H1 (cell line): ENCODE measurements at regions not wholly inside any gene's neighbourhood (a gene's known extent, or its start where the extent isn't known, plus 50 kb on each side); places are given as distances from the start of the nearest gene placed in this dataset.

Experiments used
- CTCF ChIA-PET: fragments of 300-600 bp; sonication (Branson Sonifier 250); formaldehyde crosslinking; loops from one replicate; lab custom pipeline; 2021; ENCODE audit not compliant: partially characterized antibody; lab: Charles Lee
- POLR2A ChIA-PET: fragments of 300-600 bp; sonication (Branson Sonifier 250); formaldehyde crosslinking; loops from one replicate; lab custom pipeline; 2021; ENCODE audit warnings: inconsistent platforms; ENCODE audit not compliant: partially characterized antibody; lab: Charles Lee
- DNase-seq, 2 experiments: peaks; one replicate each; pipeline versions ENCODE4 v3.0.0 to v3.0.0-alpha.2; 2010 to 2022; ENCODE audit warnings: low spot score in 2 of 2, low read depth in 1 of 2, mixed read lengths in 1 of 2
- FAIRE-seq: peaks from 2 replicates; lab custom pipeline; 2011; peaks lifted over from hg19 to GRCh38; lab: Jason Lieb, UNC
- H2AFZ ChIP-seq: 2 replicates; pipeline ENCODE4 v1.8.1; 2012; ENCODE audit warnings: low read length, inconsistent platforms
- H2AK5ac ChIP-seq: 2 replicates; pipeline ENCODE4 v1.6.1; 2013; ENCODE audit warnings: low read depth, low read length
- H2BK120ac ChIP-seq: replicated peaks from 2 replicates; pipeline ENCODE3; 2013; ENCODE audit warnings: low read depth, low read length, inconsistent platforms
- H2BK12ac ChIP-seq: 2 replicates; pipeline ENCODE4 v1.6.1; 2013; ENCODE audit warnings: low read depth, low read length
- H2BK15ac ChIP-seq: 2 replicates; pipeline ENCODE4 v1.6.1; 2013; ENCODE audit warnings: low read length
- H2BK20ac ChIP-seq: 2 replicates; pipeline ENCODE4 v1.6.1; 2013; ENCODE audit warnings: low read length
- H2BK5ac ChIP-seq: 2 replicates; pipeline ENCODE4 v1.6.1; 2013; ENCODE audit warnings: low read depth, low read length
- H3K14ac ChIP-seq: 2 replicates; pipeline ENCODE4 v1.6.1; 2013; ENCODE audit warnings: inconsistent platforms; ENCODE audit not compliant: insufficient read length
- H3K18ac ChIP-seq: 2 replicates; pipeline ENCODE4 v1.6.1; 2013; ENCODE audit warnings: low read length; ENCODE audit errors: extremely low read depth
- H3K23ac ChIP-seq: 2 replicates; pipeline ENCODE4 v1.6.1; 2013; ENCODE audit warnings: inconsistent platforms; ENCODE audit not compliant: insufficient read length
- H3K23me2 ChIP-seq: 2 replicates; pipeline ENCODE4 v1.6.1; 2013; ENCODE audit warnings: low read depth, low read length
- H3K27ac ChIP-seq: 2 replicates; pipeline ENCODE4 v1.6.1; 2011; ENCODE audit warnings: low read depth, low read length, inconsistent platforms
- H3K27me3 ChIP-seq, 4 experiments: replicated peaks in 1 of 4; 1 replicate in 1 of 4; 2 replicates in 3 of 4; pipeline versions ENCODE4 v1.6.1 to v1.8.1; 2011 to 2013; ENCODE audit warnings: low read length in 3 of 4, mild to moderate bottlenecking in 3 of 4, inconsistent platforms in 2 of 4, mixed read lengths in 2 of 4, moderate library complexity in 1 of 4; ENCODE audit not compliant: control insufficient read depth in 3 of 4, insufficient read depth in 3 of 4; ENCODE audit errors: extremely low read depth in 1 of 4
- H3K36me3 ChIP-seq, 4 experiments: 2 replicates each; pipeline versions ENCODE4 v1.6.1 to v1.8.1; 2011 to 2013; ENCODE audit warnings: mild to moderate bottlenecking in 4 of 4, low read length in 3 of 4, moderate library complexity in 2 of 4, control low read depth in 1 of 4, inconsistent platforms in 1 of 4; ENCODE audit not compliant: insufficient read depth in 4 of 4, control insufficient read depth in 2 of 4
- H3K4ac ChIP-seq: replicated peaks from 2 replicates; pipeline ENCODE3; 2013; ENCODE audit warnings: low read length, low read depth, mixed read lengths, inconsistent platforms; ENCODE audit not compliant: insufficient read length
- H3K4me1 ChIP-seq, 4 experiments: replicated peaks in 1 of 4; 1 replicate in 1 of 4; 2 replicates in 3 of 4; pipeline versions ENCODE4 v1.6.1 to v1.8.1; 2011 to 2013; ENCODE audit warnings: low read length in 3 of 4, inconsistent platforms in 2 of 4, mixed read lengths in 1 of 4; ENCODE audit not compliant: insufficient read depth in 4 of 4, control insufficient read depth in 3 of 4
- H3K4me2 ChIP-seq, 2 experiments: 2 replicates each; pipeline versions ENCODE4 v1.6.1 to v1.8.1; 2011 to 2013; ENCODE audit warnings: low read depth in 2 of 2, low read length in 2 of 2, control low read depth in 1 of 2, inconsistent platforms in 1 of 2, mild to moderate bottlenecking in 1 of 2; ENCODE audit not compliant: insufficient read depth in 1 of 2
- H3K4me3 ChIP-seq, 4 experiments: fragments of 200-600, 300-600 bp in 1 of 4; sonication (generic), shearing (Covaris generic), sonication (Bioruptor Twin) in 1 of 4; 2 replicates each; pipeline versions ENCODE4 v1.5.1 to v1.8.1; 2011 to 2016; ENCODE audit warnings: low read length in 4 of 4, low read depth in 3 of 4, control low read depth in 2 of 4, inconsistent platforms in 2 of 4, mild to moderate bottlenecking in 2 of 4, mixed read lengths in 1 of 4, moderate library complexity in 1 of 4; ENCODE audit not compliant: insufficient read depth in 2 of 4; ENCODE audit errors: extremely low read depth in 1 of 4
- H3K56ac ChIP-seq: replicated peaks from 2 replicates; pipeline ENCODE3; 2013; ENCODE audit warnings: low read depth, mild to moderate bottlenecking, mixed read lengths, low read length, inconsistent platforms; ENCODE audit not compliant: insufficient read length
- H3K79me1 ChIP-seq: 2 replicates; pipeline ENCODE4 v1.6.1; 2013; ENCODE audit warnings: low read depth, low read length, control low read depth
- H3K79me2 ChIP-seq, 2 experiments: 2 replicates each; pipeline versions ENCODE4 v1.6.1 to v1.8.1; 2012 to 2013; ENCODE audit warnings: low read length in 2 of 2, mild to moderate bottlenecking in 2 of 2, inconsistent platforms in 1 of 2; ENCODE audit not compliant: insufficient read depth in 2 of 2, control insufficient read depth in 1 of 2
- H3K9ac ChIP-seq, 4 experiments: replicated peaks in 1 of 4; 1 replicate in 1 of 4; 2 replicates in 3 of 4; pipeline versions ENCODE4 v1.6.1 to v1.8.1; 2011 to 2013; ENCODE audit warnings: low read depth in 3 of 4, low read length in 3 of 4, control low read depth in 2 of 4, mild to moderate bottlenecking in 2 of 4, moderate library complexity in 2 of 4, inconsistent platforms in 1 of 4; ENCODE audit errors: extremely low read depth in 1 of 4
- H3K9me3 ChIP-seq, 2 experiments: 2 replicates each; pipeline versions ENCODE4 v1.6.1 to v1.8.1; 2012 to 2013; ENCODE audit warnings: mild to moderate bottlenecking in 2 of 2, moderate library complexity in 2 of 2, control low read depth in 1 of 2, inconsistent platforms in 1 of 2, low read depth in 1 of 2, low read length in 1 of 2, mixed read lengths in 1 of 2; ENCODE audit not compliant: insufficient read depth in 2 of 2
- H4K20me1 ChIP-seq, 2 experiments: replicated peaks in 1 of 2; 2 replicates each; pipeline versions ENCODE3 to v1.8.1; 2011 to 2013; ENCODE audit warnings: inconsistent platforms in 2 of 2, low read length in 2 of 2, mild to moderate bottlenecking in 1 of 2; ENCODE audit not compliant: insufficient read depth in 2 of 2, control insufficient read depth in 1 of 2
- H4K5ac ChIP-seq: 2 replicates; pipeline ENCODE4 v1.6.1; 2013; ENCODE audit warnings: low read length, low read depth, mixed read lengths, inconsistent platforms; ENCODE audit not compliant: insufficient read length
- H4K8ac ChIP-seq: 2 replicates; pipeline ENCODE4 v1.8.0; 2013; ENCODE audit warnings: mild to moderate bottlenecking, moderate library complexity, low read length, inconsistent platforms; ENCODE audit not compliant: insufficient read depth; ENCODE audit errors: extremely low read depth
- H4K91ac ChIP-seq: replicated peaks from 2 replicates; pipeline ENCODE3; 2013; ENCODE audit warnings: low read length, mixed read lengths, inconsistent platforms; ENCODE audit not compliant: insufficient read length
- RNF2 ChIP-seq: fragments of 200-900, 300-1000 bp; sonication (generic); IDR thresholded peaks from 2 replicates; pipeline ENCODE4 v1.7.1; 2016; ENCODE audit warnings: borderline replicate concordance, low read depth, mild to moderate bottlenecking, antibody characterized with exemption, low read length; ENCODE audit not compliant: poor library complexity, severe bottlenecking; ENCODE audit errors: missing control alignments
- WGBS, 2 experiments: shearing (Covaris generic) in 1 of 2; methylation state at CpG; one replicate each; pipeline versions ENCODE4 v1.1.6 to v1.1.7; 2013 to 2015; ENCODE audit warnings: low lambda C conversion rate in 2 of 2, mixed read lengths in 2 of 2, inconsistent platforms in 1 of 2, low coverage in 1 of 2, missing lambda C conversion rate in 1 of 2; ENCODE audit not compliant: insufficient replicate concordance in 2 of 2, insufficient coverage in 1 of 2, insufficient read length in 1 of 2; ENCODE audit errors: extremely low coverage in 1 of 2, missing lambda C conversion rate in 1 of 2; 5-methylcytosine and 5-hydroxymethylcytosine counted together

DNA sequence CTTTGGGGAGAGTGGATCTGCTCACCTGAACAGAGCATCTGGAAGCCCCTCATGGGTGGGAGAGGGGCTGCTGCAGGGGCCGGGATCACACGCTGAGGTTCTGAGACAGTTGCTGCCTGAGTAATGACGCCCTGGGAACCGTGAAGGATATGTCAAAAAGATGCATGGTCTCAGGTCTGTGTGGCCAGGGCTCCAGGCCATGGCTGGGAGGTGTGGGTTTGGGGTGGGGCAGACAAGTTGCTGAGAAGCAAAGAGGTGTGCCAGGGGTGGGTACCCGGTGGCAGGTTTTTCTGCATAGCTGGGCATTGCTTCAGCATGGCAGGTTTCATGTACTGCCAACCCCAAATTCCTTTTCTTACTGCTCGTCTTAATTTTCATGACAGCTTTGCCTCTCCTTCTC is 133.5 kb downstream of the RPIA start:
- Histone ChIP-seq H2AFZ (no peak overlapping the region), H3K9ac (no peak overlapping the region), H3K23me2 (no peaks in the 10 kb centered on the region), H3K4me1 (no peaks in the 10 kb centered on the region), H2BK5ac (no peak overlapping the region), H3K14ac (no peak overlapping the region), H4K8ac (no peak overlapping the region), H3K27me3 (no peaks in the 10 kb centered on the region), H3K4me2 (no peak overlapping the region), H4K91ac (no peak overlapping the region), H3K9me3 (no peaks in the 10 kb centered on the region; a peak in 1 of 4 replicates), H2AK5ac (no peak overlapping the region), H3K23ac (no peak overlapping the region), H3K4me3 (no peak overlapping the region), H3K18ac (no peak overlapping the region), H3K56ac (no peak overlapping the region), H2BK12ac (no peak overlapping the region), H3K79me1 (no peaks in the 10 kb centered on the region), H2BK20ac (no peak overlapping the region), H4K5ac (no peak overlapping the region), H3K27ac (no peak overlapping the region), H2BK120ac (no peak overlapping the region), H3K36me3 (no peaks in the 10 kb centered on the region), H3K4ac (no peak overlapping the region), H4K20me1 (no peaks in the 10 kb centered on the region), H2BK15ac (no peak overlapping the region), H3K79me2 (no peaks in the 10 kb centered on the region)
- ChIA-PET CTCF (no interaction called here), POLR2A (no interaction called here)
- no peak for FAIRE-seq
- DNase-seq = no peak
- WGBS, 2 experiments = 89% methylated on average over 5 of the region's 6 CpGs; no CpG with 5 or more reads in 1 of the 2 experiments
- no peak for TF ChIP-seq RNF2
